PC-9 (cell line): ENCODE measurements at regions not wholly inside any gene's neighbourhood (a gene's known extent, or its start where the extent isn't known, plus 50 kb on each side); places are given as distances from the start of the nearest gene placed in this dataset.
"Not testable (repeated sequence)": the region's sequence is repeated elsewhere in the genome, so short reads cannot be mapped to it uniquely, and the experiment has no call there.

Experiments used
- BruUV-seq: library from RNA; stranded (reverse); fragments of 400-500 nt; replicated peaks from 2 replicates; lab custom pipeline; 2021; lab: Mats Ljungman, UMichigan
- CTCF ChIA-PET: fragments of 300-600 bp; sonication (Branson Sonifier 250); formaldehyde crosslinking; loops from one replicate; lab custom pipeline; 2022; ENCODE audit warnings: antibody characterized with exemption; lab: Charles Lee
- POLR2A ChIA-PET: fragments of 300-600 bp; sonication (Branson Sonifier 250); formaldehyde crosslinking; loops from one replicate; lab custom pipeline; 2022; ENCODE audit warnings: antibody characterized with exemption; ENCODE audit not compliant: unreplicated experiment; lab: Charles Lee
- DNase-seq, 2 experiments: peaks; one replicate each; pipeline versions ENCODE4 v3.0.0 to v3.0.0-alpha.2; 2015 to 2022; ENCODE audit warnings: mixed read lengths in 1 of 2
- H2AFZ ChIP-seq: fragments of 200-600 bp; sonication (generic); 2 replicates; pipeline ENCODE4 v1.8.1; 2017; ENCODE audit warnings: antibody characterized with exemption
- H3F3A ChIP-seq: fragments of 200-600 bp; sonication (generic); 2 replicates; pipeline ENCODE4 v1.8.1; 2017; ENCODE audit warnings: antibody characterized with exemption, mild to moderate bottlenecking, low read depth; ENCODE audit not compliant: insufficient read depth
- H3K27ac ChIP-seq: fragments of 200-600 bp; sonication (generic); 2 replicates; pipeline ENCODE4 v1.6.1; 2016; ENCODE audit warnings: mixed run types
- H3K27me3 ChIP-seq: fragments of 200-600 bp; sonication (generic); 2 replicates; pipeline ENCODE4 v1.6.1; 2016; ENCODE audit warnings: low read depth, mixed run types; ENCODE audit not compliant: insufficient read depth
- H3K36me3 ChIP-seq: fragments of 200-600 bp; sonication (generic); 2 replicates; pipeline ENCODE4 v1.6.1; 2016; ENCODE audit warnings: low read depth, mixed run types
- H3K4me1 ChIP-seq: fragments of 200-600 bp; sonication (generic); replicated peaks from 2 replicates; pipeline ENCODE4 v1.6.1; 2016; ENCODE audit warnings: mixed run types; ENCODE audit not compliant: insufficient read depth
- H3K4me2 ChIP-seq: fragments of 200-600 bp; sonication (generic); 2 replicates; pipeline ENCODE4 v1.6.1; 2017; ENCODE audit warnings: mixed run types
- H3K4me3 ChIP-seq: fragments of 200-600 bp; sonication (generic); 2 replicates; pipeline ENCODE4 v1.6.1; 2016; ENCODE audit warnings: mixed run types
- H3K79me2 ChIP-seq: fragments of 200-600 bp; sonication (generic); 2 replicates; pipeline ENCODE4 v1.6.1; 2017; ENCODE audit warnings: low read depth, mixed run types
- H3K9me2 ChIP-seq: fragments of 200-600 bp; sonication (generic); 2 replicates; pipeline ENCODE4 v1.8.1; 2017; ENCODE audit warnings: mild to moderate bottlenecking; ENCODE audit not compliant: insufficient read depth
- H3K9me3 ChIP-seq: fragments of 200-600 bp; sonication (generic); 2 replicates; pipeline ENCODE4 v1.8.1; 2016; ENCODE audit warnings: low read depth; ENCODE audit not compliant: insufficient read depth
- H4K20me1 ChIP-seq: fragments of 200-600 bp; sonication (generic); 2 replicates; pipeline ENCODE4 v1.8.1; 2017; ENCODE audit not compliant: insufficient read depth
- CTCF ChIP-seq: fragments of 200-600 bp; sonication (generic); conservative IDR thresholded peaks from 2 replicates; pipeline ENCODE4 v1.6.1; 2017; ENCODE audit warnings: mixed run types, antibody characterized with exemption, mild to moderate bottlenecking, moderate library complexity
- EZH2 ChIP-seq: fragments of 200-600 bp; sonication (generic); IDR thresholded peaks from 2 replicates; pipeline ENCODE4 v1.8.0; 2017; ENCODE audit warnings: antibody characterized with exemption, low read depth
- intact Hi-C: fragments of 100-400 bp; cut with micrococcal nuclease; formaldehyde crosslinking; loops from one replicate; pipeline ENCODE4 v1.10.0; 2022; ENCODE audit not compliant: unreplicated experiment

GRCh38 chr2:65969161-65969560, 465.8 kb upstream of the MEIS1 start:
- Histone ChIP-seq H4K20me1 (no peaks in the 10 kb centered on the region), H3K4me1 (no peaks in the 10 kb centered on the region), H3K4me2 (no peak overlapping the region), H2AFZ (no peak overlapping the region), H3K4me3 (no peak overlapping the region), H3K36me3 (no peaks in the 10 kb centered on the region), H3K27me3 (no peaks in the 10 kb centered on the region), H3K9me2 (no peaks in the 10 kb centered on the region), H3K79me2 (no peaks in the 10 kb centered on the region), H3K27ac (no peak overlapping the region), H3K9me3 (no peaks in the 10 kb centered on the region), H3F3A (no peaks in the 10 kb centered on the region)
- no peak for DNase-seq
- intact Hi-C loops, result no loop called here
- ChIA-PET CTCF (no interaction called here), POLR2A (no interaction called here)
- BruUV-seq, result no TSS peak
- no peak for TF ChIP-seq CTCF

GRCh38 chr2:65963303-65963702, 471.6 kb upstream of the MEIS1 start:
- H3K27me3 ChIP-seq, POLR2A ChIA-PET, H3K36me3 ChIP-seq, BruUV-seq, H2AFZ ChIP-seq, CTCF ChIA-PET, H3F3A ChIP-seq, H3K4me2 ChIP-seq, H3K4me1 ChIP-seq, DNase-seq, H3K27ac ChIP-seq, H3K9me2 ChIP-seq, H4K20me1 ChIP-seq, intact Hi-C loops, H3K9me3 ChIP-seq, H3K79me2 ChIP-seq, H3K4me3 ChIP-seq: not testable (repeated sequence)

GRCh38 chr2:65960953-65961352, 474.0 kb upstream of the MEIS1 start:
- Histone ChIP-seq H3K4me3 (no peak overlapping the region), H3K36me3 (no peaks in the 10 kb centered on the region), H4K20me1 (no peaks in the 10 kb centered on the region), H2AFZ (no peak overlapping the region), H3K4me1 (no peaks in the 10 kb centered on the region), H3K4me2 (no peak overlapping the region), H3K79me2 (no peaks in the 10 kb centered on the region), H3K9me3 (no peaks in the 10 kb centered on the region), H3F3A (no peaks in the 10 kb centered on the region), H3K27ac (no peak overlapping the region), H3K27me3 (no peaks in the 10 kb centered on the region), H3K9me2 (no peaks in the 10 kb centered on the region)
- POLR2A ChIA-PET, result no interaction called here
- no TSS peak for BruUV-seq
- intact Hi-C loops, result no loop called here
- CTCF ChIA-PET, result no interaction called here
- DNase-seq, result no peak
- no peak for TF ChIP-seq CTCF
- TF ChIP-seq EZH2, result no peak

- H3K4me2 ChIP-seq, result no peak overlapping the region
- H3K9me3 ChIP-seq, result no peaks in the 10 kb centered on the region
- no peak overlapping the region for H2AFZ ChIP-seq
- POLR2A ChIA-PET, result no interaction called here
- no peaks in the 10 kb centered on the region for H4K20me1 ChIP-seq
- BruUV-seq, result no TSS peak
- no peaks in the 10 kb centered on the region for H3K4me1 ChIP-seq
- H3K36me3 ChIP-seq, result no peaks in the 10 kb centered on the region
- no peak overlapping the region for H3K4me3 ChIP-seq
- no peaks in the 10 kb centered on the region for H3K27me3 ChIP-seq
- no peaks in the 10 kb centered on the region for H3F3A ChIP-seq
- TF ChIP-seq EZH2 (no peak), CTCF (no peak)
- no peaks in the 10 kb centered on the region for H3K9me2 ChIP-seq
- intact Hi-C loops, result no loop called here
- H3K79me2 ChIP-seq, result no peaks in the 10 kb centered on the region
- CTCF ChIA-PET, result no interaction called here
- no peak for DNase-seq
- no peak overlapping the region for H3K27ac ChIP-seq
Observed at GRCh38 chr2:65957886-65958285, 477.0 kb upstream of the MEIS1 start.
